Activated CD8-positive, alpha-beta memory T cell treated with anti-CD3 and anti-CD28 coated beads for 24 hours (primary cell): ENCODE measurements at regions not wholly inside any gene's neighbourhood (a gene's known extent, or its start where the extent isn't known, plus 50 kb on each side); places are given as distances from the start of the nearest gene placed in this dataset.
"Not testable (repeated sequence)": the region's sequence is repeated elsewhere in the genome, so short reads cannot be mapped to it uniquely, and the experiment has no call there.

Source experiments
- DNase-seq: peaks from one replicate; pipeline ENCODE4 v3.0.0-alpha.2; 2020

GRCh38 chr10:121138918-121139317 lies 287.8 kb downstream of the WDR11 start:
- DNase-seq, result no peak

DNA sequence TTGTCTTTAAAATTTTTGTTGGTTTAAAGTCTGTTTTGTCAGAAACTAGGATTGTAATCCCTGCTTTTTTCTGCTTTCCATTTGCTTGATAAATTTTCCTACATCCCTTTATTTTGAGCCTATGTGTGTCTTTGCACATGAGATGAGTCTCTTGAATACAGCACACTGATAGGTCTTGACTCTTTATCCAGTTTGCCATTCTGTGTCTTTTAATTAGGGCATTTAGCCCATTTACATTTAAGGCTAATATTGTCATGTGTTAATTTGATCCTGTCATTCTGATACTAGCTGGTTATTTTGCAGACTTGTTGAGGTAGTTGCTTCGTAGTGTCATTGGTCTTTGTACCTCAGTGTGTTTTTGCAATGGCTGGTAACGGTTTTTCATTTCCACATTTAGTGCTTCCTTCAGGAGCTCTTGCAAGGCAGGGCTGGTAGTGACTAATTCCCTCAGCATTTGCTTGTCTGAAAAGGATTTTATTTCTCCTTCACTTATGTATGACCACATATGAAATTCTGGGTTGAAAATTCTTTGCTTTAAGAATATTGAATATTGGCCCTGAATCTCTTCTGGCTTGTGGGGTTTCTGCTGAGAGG lies 294.7 kb downstream of the WDR11 start:
- DNase-seq, result not testable (repeated sequence)

GRCh38 chr10:121148921-121149320 lies 297.8 kb downstream of the WDR11 start:
- DNase-seq, result no peak

DNA sequence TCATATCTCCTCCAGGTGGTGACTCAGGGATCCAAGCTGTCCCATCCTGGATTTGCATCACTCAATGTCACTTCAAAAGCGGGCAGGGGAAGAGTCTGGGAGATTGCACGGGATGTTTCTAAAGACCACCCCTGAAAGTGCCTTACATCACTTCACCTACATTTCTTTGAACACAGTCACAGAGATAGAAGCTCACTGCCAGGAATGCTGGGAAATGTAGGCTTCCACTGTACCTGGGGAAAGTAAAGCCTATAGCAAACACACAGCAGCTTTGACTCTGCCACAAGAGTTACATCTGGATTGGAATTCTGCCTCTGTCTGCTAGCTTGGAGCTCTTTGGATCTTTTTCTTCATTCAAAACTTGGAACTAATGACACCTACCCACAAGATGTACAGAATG lies 300.9 kb downstream of the WDR11 start:
- DNase-seq, result no peak

DNA sequence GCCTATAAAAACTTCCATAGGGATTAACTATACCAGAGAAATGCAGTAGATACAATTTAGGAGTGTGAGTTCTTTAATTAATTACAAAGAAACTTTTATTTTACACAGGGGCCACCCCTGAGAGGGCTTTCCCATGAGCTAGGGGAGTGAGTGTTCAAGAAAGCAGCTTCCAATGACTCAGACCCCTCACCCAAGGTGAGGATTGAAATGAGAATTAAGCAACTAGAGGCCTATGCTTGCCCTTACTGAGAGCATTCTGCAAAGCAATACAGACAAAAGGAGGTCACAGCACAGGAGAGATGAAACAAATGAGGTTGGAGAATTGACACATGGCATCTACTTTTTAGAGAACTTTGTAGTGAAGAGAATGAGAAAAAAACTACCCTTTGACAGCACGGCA lies 301.8 kb downstream of the WDR11 start:
- no peak for DNase-seq

- no peak for DNase-seq
Observed at GRCh38 chr10:121154310-121154709, 303.1 kb downstream of the WDR11 start.

- no peak for DNase-seq
Observed at GRCh38 chr10:121154846-121155245, 303.7 kb downstream of the WDR11 start.

DNA sequence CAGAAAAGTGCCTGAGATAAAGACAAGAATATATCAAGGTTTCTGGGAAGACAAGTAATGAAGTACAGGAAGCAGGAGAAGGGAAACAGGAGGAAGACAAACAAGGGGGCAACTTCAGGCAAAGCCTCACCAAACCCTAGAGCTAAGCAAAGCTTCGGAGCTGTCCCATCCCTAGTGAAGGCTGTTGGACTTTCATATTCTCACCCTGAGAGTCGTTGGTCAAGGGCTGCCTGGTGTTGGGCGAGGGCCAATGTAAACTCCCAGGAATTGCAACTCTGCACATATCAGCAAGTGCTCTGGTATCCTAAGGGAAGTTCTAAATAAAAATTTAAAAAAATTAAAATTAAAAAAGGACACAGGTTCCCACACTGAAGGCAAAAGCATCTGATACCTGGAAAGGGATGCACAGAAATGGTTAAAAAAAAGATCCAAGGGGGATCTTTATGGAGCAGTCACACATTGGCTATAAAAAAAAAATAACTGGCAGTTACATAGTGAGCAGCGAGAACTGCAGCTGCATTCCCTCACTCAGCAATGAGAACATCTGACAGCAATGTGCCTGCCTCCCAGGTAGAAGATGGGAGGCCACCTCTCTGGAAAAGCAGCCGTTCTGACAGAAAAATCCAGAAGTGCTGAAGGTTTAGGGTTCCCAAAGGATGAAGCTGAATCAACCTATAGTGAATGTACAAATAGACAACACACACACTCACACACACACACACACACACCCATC lies 304.7 kb downstream of the WDR11 start:
- no peak for DNase-seq

DNA sequence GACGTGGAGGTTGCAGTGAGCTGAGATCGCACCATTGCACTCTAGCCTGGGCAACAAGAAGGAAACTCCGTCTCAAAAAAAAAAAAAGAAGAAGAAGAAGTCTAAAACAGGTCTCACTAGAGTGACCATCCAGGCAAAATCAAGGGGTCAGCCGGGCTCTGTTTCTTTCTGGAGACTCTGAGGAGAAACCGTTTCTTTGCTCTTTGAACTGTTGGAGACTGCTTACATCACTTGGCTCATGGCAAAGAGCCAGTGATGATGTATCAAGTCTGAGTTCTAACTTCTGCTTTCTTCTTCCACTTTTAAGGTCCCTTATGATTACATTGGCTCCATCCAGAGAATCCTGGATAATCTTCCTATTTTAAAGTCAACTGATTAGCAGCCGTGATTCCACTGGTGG lies 306.8 kb downstream of the WDR11 start:
- no peak for DNase-seq

DNA sequence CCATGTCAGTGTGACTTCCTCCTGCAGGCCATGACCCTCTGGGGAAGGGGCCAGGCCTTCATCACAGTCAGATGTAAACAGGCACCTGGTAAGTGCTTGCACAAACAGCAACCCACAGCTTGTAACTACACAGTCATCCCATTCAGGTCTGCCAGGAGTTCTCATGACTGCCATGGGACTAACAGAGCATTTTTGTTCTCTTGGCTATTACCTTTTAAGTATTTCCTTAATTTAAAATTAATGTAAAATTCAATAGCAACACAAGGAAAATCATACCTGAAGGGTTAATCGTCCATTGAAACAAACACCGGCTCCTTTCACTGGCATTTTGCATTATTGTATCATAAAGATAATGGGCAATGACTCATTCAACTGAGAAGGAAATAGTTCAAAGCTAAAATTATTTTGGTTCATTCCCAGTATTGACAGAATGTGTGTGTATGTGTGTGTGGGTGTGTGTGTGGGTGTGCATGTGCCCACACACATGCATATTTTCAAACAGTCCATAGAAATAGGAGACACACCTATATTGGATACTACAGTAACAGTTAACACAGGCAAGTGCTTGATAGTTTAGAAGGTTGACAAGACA lies 307.9 kb downstream of the WDR11 start:
- DNase-seq, result no peak

DNA sequence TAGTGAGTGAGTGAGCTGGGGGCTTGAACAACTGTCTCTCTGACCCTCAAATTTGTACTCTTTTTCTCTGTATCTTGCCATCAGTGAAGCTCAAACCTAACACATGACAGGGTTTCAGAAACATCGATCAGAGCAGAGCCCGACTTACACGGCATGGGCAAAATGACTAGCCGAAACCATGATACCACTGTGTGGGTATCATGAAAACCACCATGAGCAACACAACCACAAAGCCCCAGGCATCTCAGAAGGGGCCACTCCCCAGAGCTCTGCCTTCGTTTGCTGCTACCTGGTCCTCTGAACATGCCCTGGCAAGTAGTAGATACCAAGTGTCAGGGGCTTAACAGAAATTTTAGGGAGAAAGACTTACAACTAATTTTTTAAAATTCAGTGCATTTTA lies 308.5 kb downstream of the WDR11 start:
- DNase-seq, result no peak

GRCh38 chr10:121165276-121165675 lies 314.1 kb downstream of the WDR11 start:
- DNase-seq, result no peak

GRCh38 chr10:121167534-121168243 lies 316.5 kb downstream of the WDR11 start:
- DNase-seq, result no peak

DNA sequence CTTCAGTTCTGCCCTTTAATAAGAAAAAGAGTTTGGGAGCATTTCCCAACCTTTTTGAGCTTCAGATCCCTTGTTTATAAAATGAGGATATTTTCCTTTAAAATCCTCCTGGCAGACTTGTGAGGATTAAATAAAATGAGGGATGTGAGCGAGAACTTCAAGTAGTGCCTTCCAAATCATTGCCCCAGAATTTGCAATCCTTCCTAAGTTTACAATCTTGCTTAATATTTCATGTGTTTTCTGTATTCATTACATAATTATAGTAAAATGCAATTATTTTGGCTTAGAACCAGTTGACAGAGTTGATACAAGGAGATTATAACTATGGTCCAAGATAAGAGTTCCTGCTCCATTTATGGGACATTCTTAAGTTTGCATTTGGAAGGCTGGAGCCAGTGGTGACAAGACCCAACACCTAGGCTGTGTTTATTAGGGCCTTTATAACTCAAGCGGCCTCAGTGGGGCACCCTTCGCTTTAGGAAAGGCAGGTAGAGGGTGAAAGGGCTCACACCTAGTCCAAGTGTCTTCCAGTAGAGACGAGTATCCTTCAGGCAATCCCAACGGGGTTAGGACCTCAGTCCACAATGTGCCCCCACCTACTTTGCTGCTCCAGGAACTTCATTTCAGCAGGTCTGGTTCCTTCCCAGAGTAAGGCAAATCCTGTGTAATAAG lies 317.5 kb downstream of the WDR11 start:
- no peak for DNase-seq

- no peak for DNase-seq
Observed at GRCh38 chr10:121169406-121169805, 318.2 kb downstream of the WDR11 start.

- DNase-seq, result no peak
Observed at GRCh38 chr10:121171825-121172787, 320.9 kb downstream of the WDR11 start.

GRCh38 chr10:121179006-121179405 lies 327.8 kb downstream of the WDR11 start:
- no peak for DNase-seq

GRCh38 chr10:121182219-121182618 lies 331.1 kb downstream of the WDR11 start:
- no peak for DNase-seq

DNA sequence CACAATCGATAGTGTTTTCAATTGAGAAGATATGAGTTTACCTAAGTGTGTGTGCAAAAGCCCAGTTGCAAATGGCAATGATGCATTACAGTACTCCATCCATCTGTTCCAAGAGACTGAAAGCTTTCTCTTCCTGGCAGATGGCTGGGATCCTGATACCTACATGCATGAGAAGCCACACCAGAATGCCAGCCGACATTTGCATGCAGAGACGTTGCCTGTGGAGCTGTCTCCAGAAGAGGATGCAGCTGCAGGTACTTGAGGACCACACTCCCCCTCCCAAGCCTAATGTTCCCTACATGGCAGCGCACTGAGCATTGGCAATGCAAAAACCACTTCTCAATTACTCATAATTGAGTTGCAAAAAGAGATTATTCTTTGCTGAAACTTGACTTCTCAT lies 332.1 kb downstream of the WDR11 start:
- no peak for DNase-seq

GRCh38 chr10:121183707-121184106 lies 332.5 kb downstream of the WDR11 start:
- no peak for DNase-seq

GRCh38 chr10:121185816-121186455 lies 334.8 kb downstream of the WDR11 start:
- no peak for DNase-seq

- no peak for DNase-seq
Observed at GRCh38 chr10:121187391-121187790, 336.2 kb downstream of the WDR11 start.
